HUDEP-2 (cell line): ENCODE measurements at regions not wholly inside any gene's neighbourhood (a gene's known extent, or its start where the extent isn't known, plus 50 kb on each side); places are given as distances from the start of the nearest gene placed in this dataset.

Experiments
- DNase-seq, 76 experiments: peaks; one replicate each; lab custom pipeline; 2025; ENCODE audit not compliant: unreplicated experiment in 76 of 76; lab: John Stamatoyannopoulos, UW

GRCh38 chr2:45275242-45275805 is 266.1 kb upstream of the SIX2 start:
- no peak for DNase-seq

- DNase-seq: no peak
Observed at GRCh38 chr2:45274250-45274926, 265.1 kb upstream of the SIX2 start.

GRCh38 chr2:45273412-45274249 is 264.4 kb upstream of the SIX2 start:
- no peak for DNase-seq

- DNase-seq: no peak
Observed at GRCh38 chr2:45272549-45273265, 263.5 kb upstream of the SIX2 start.

- no peak for DNase-seq
Observed at GRCh38 chr2:45269149-45269793, 260.0 kb upstream of the SIX2 start.

GRCh38 chr2:45268631-45269030 is 259.4 kb upstream of the SIX2 start:
- DNase-seq: no peak

GRCh38 chr2:45267062-45267792 is 258.0 kb upstream of the SIX2 start:
- no peak for DNase-seq

GRCh38 chr2:45265336-45265735 is 256.1 kb upstream of the SIX2 start:
- no peak for DNase-seq

GRCh38 chr2:45264227-45265225 is 255.3 kb upstream of the SIX2 start:
- DNase-seq: no peak

GRCh38 chr2:45263147-45263546 is 253.9 kb upstream of the SIX2 start:
- no peak for DNase-seq

GRCh38 chr2:45261746-45262145 is 252.5 kb upstream of the SIX2 start:
- no peak for DNase-seq

- DNase-seq: no peak
Observed at GRCh38 chr2:45260946-45261345, 251.7 kb upstream of the SIX2 start.

GRCh38 chr2:45259547-45260160 is 250.4 kb upstream of the SIX2 start:
- no peak for DNase-seq

GRCh38 chr2:45259138-45259537 is 249.9 kb upstream of the SIX2 start:
- DNase-seq: no peak

GRCh38 chr2:45258311-45258710 is 249.1 kb upstream of the SIX2 start:
- DNase-seq: no peak

- DNase-seq: no peak
Observed at GRCh38 chr2:45257820-45258219, 248.6 kb upstream of the SIX2 start.

- DNase-seq: no peak
Observed at GRCh38 chr2:45256867-45257641, 247.8 kb upstream of the SIX2 start.
